OCI-LY1 (cell line): ENCODE measurements at regions not wholly inside any gene's neighbourhood (a gene's known extent, or its start where the extent isn't known, plus 50 kb on each side); places are given as distances from the start of the nearest gene placed in this dataset.

Experiments
- EZH2 ChIP-seq: fragments of 200-600 bp; sonication (generic), shearing (Covaris generic); IDR thresholded peaks from 2 replicates; pipeline ENCODE4 v1.8.0; 2017; ENCODE audit warnings: borderline replicate concordance, mixed run types, mild to moderate bottlenecking, antibody characterized with exemption, low read length, moderate library complexity, mixed read lengths
- TF ChIP-seq, protein P1 (sequence below): fragments of 200-600 bp; sonication (generic), shearing (Covaris generic); IDR thresholded peaks from 2 replicates; pipeline ENCODE4 v1.5.1; 2017; ENCODE audit warnings: mild to moderate bottlenecking, antibody characterized with exemption, low read length, moderate library complexity, mixed read lengths

- TF ChIP-seq, protein P1, sequence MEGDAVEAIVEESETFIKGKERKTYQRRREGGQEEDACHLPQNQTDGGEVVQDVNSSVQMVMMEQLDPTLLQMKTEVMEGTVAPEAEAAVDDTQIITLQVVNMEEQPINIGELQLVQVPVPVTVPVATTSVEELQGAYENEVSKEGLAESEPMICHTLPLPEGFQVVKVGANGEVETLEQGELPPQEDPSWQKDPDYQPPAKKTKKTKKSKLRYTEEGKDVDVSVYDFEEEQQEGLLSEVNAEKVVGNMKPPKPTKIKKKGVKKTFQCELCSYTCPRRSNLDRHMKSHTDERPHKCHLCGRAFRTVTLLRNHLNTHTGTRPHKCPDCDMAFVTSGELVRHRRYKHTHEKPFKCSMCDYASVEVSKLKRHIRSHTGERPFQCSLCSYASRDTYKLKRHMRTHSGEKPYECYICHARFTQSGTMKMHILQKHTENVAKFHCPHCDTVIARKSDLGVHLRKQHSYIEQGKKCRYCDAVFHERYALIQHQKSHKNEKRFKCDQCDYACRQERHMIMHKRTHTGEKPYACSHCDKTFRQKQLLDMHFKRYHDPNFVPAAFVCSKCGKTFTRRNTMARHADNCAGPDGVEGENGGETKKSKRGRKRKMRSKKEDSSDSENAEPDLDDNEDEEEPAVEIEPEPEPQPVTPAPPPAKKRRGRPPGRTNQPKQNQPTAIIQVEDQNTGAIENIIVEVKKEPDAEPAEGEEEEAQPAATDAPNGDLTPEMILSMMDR, result no peak
- no peak for TF ChIP-seq EZH2
Measured at GRCh38 chr3:192064959-192065358, 604.0 kb downstream of the PYDC2 start.
